IMR-90 (cell line): ENCODE measurements at regions not wholly inside any gene's neighbourhood (a gene's known extent, or its start where the extent isn't known, plus 50 kb on each side); places are given as distances from the start of the nearest gene placed in this dataset.

Experiments used
- ATAC-seq: fragments of 200-7000 bp; cut with Tn5 transposase; 2 replicates; pipeline ENCODE4 v1.9.1; 2020; ENCODE audit warnings: low read depth, mild to moderate bottlenecking, moderate library complexity
- BruUV-seq: library from RNA; stranded (reverse); fragments of 400-500 nt; replicated peaks from 2 replicates; lab custom pipeline; 2021; lab: Mats Ljungman, UMichigan
- CTCF ChIA-PET: fragments of 300-600 bp; formaldehyde crosslinking; extraction: SDS; loops from one replicate; lab custom pipeline; 2021; ENCODE audit warnings: antibody characterized with exemption; lab: Yijun Ruan, JAX
- POLR2A ChIA-PET: fragments of 300-600 bp; sonication (Branson Sonifier 250); formaldehyde crosslinking; loops from one replicate; lab custom pipeline; 2022; ENCODE audit warnings: antibody characterized with exemption; ENCODE audit not compliant: unreplicated experiment; lab: Charles Lee
- DNase-seq: peaks from one replicate; pipeline ENCODE4 v3.0.0; 2013
- H2AFZ ChIP-seq: replicated peaks from 2 replicates; pipeline ENCODE3; 2013; ENCODE audit warnings: low read length, mild to moderate bottlenecking; ENCODE audit not compliant: poor library complexity
- H2AK5ac ChIP-seq: 2 replicates; pipeline ENCODE4 v1.6.1; 2013; ENCODE audit warnings: low read depth, low read length, inconsistent platforms
- H2AK9ac ChIP-seq: replicated peaks from 2 replicates; pipeline ENCODE3; 2013; ENCODE audit warnings: mild to moderate bottlenecking, low read depth, low read length, moderate library complexity; ENCODE audit not compliant: poor library complexity
- H2BK120ac ChIP-seq: 2 replicates; pipeline ENCODE4 v1.6.1; 2013; ENCODE audit warnings: low read depth, low read length, inconsistent platforms
- H2BK15ac ChIP-seq: 3 replicates; pipeline ENCODE4 v1.6.1; 2013; ENCODE audit warnings: low read depth, low read length, inconsistent platforms
- H2BK20ac ChIP-seq: 2 replicates; pipeline ENCODE4 v1.6.1; 2013; ENCODE audit warnings: low read depth, mild to moderate bottlenecking, inconsistent platforms, low read length, moderate library complexity
- H2BK5ac ChIP-seq: 2 replicates; pipeline ENCODE4 v1.6.1; 2013; ENCODE audit warnings: mild to moderate bottlenecking, low read depth, low read length, inconsistent platforms; ENCODE audit not compliant: poor library complexity, severe bottlenecking
- H3K14ac ChIP-seq: replicated peaks from 2 replicates; pipeline ENCODE4 v1.6.1; 2013; ENCODE audit warnings: low read depth, low read length, inconsistent platforms
- H3K18ac ChIP-seq: 2 replicates; pipeline ENCODE4 v1.6.1; 2013; ENCODE audit warnings: low read depth, low read length, control low read depth
- H3K23ac ChIP-seq: 2 replicates; pipeline ENCODE4 v1.6.1; 2013; ENCODE audit warnings: low read depth, low read length, inconsistent platforms
- H3K27ac ChIP-seq: 2 replicates; pipeline ENCODE4 v1.5.1; 2013; ENCODE audit warnings: mild to moderate bottlenecking, control low read depth, low read length; ENCODE audit not compliant: insufficient read depth
- H3K27me3 ChIP-seq: 2 replicates; pipeline ENCODE4 v1.6.1; 2013; ENCODE audit warnings: low read length; ENCODE audit not compliant: control insufficient read depth, insufficient read depth
- H3K36me3 ChIP-seq: 2 replicates; pipeline ENCODE4 v1.6.1; 2013; ENCODE audit warnings: low read length, mixed read lengths; ENCODE audit not compliant: control insufficient read depth, insufficient read depth
- H3K4ac ChIP-seq: 2 replicates; pipeline ENCODE4 v1.6.1; 2013; ENCODE audit warnings: low read depth, low read length, inconsistent platforms
- H3K4me1 ChIP-seq: 2 replicates; pipeline ENCODE4 v1.6.1; 2013; ENCODE audit warnings: low read length, mixed read lengths; ENCODE audit not compliant: control insufficient read depth, insufficient read depth
- H3K4me2 ChIP-seq: 2 replicates; pipeline ENCODE4 v1.6.1; 2013; ENCODE audit warnings: low read depth, mild to moderate bottlenecking, control low read depth, low read length, moderate library complexity
- H3K4me3 ChIP-seq: 2 replicates; pipeline ENCODE4 v1.5.1; 2013; ENCODE audit warnings: low read depth, mild to moderate bottlenecking, control low read depth, low read length, moderate library complexity; ENCODE audit not compliant: insufficient read depth
- H3K56ac ChIP-seq: 2 replicates; pipeline ENCODE4 v1.6.1; 2013; ENCODE audit warnings: low read length, inconsistent platforms; ENCODE audit not compliant: insufficient read depth; ENCODE audit errors: extremely low read depth
- H3K79me1 ChIP-seq, 2 experiments: 2 replicates each; pipeline ENCODE4 v1.6.1; 2013; ENCODE audit warnings: low read length in 2 of 2, inconsistent platforms in 1 of 2, low read depth in 1 of 2
- H3K9ac ChIP-seq: 2 replicates; pipeline ENCODE4 v1.6.1; 2013; ENCODE audit warnings: low read depth, low read length, control low read depth
- H3K9me1 ChIP-seq: 2 replicates; pipeline ENCODE4 v1.6.1; 2013; ENCODE audit warnings: low read length, inconsistent platforms; ENCODE audit not compliant: insufficient read depth
- H3K9me3 ChIP-seq: 2 replicates; pipeline ENCODE4 v1.6.1; 2013; ENCODE audit warnings: low read length; ENCODE audit not compliant: control insufficient read depth, insufficient read depth
- H4K20me1 ChIP-seq: 2 replicates; pipeline ENCODE4 v1.6.1; 2013; ENCODE audit warnings: low read length, inconsistent platforms; ENCODE audit not compliant: insufficient read depth
- H4K5ac ChIP-seq: 2 replicates; pipeline ENCODE4 v1.6.1; 2013; ENCODE audit warnings: mild to moderate bottlenecking, low read depth, low read length, control low read depth
- H4K8ac ChIP-seq, 2 experiments: 2 replicates each; pipeline ENCODE4 v1.6.1; 2013; ENCODE audit warnings: low read depth in 2 of 2, low read length in 2 of 2, control low read depth in 1 of 2, inconsistent platforms in 1 of 2
- H4K91ac ChIP-seq: 2 replicates; pipeline ENCODE4 v1.6.1; 2013; ENCODE audit warnings: low read depth, low read length, inconsistent platforms; ENCODE audit not compliant: insufficient read depth
- BHLHE40 ChIP-seq: fragments of 150-350 bp; IDR thresholded peaks from 2 replicates; pipeline ENCODE4 v1.6.1; 2016; ENCODE audit warnings: mild to moderate bottlenecking, low read depth, low read length
- WGBS, 2 experiments: methylation state at CpG; one replicate each; pipeline versions ENCODE4 v1.1.5 to v1.1.7; 2013; ENCODE audit warnings: missing lambda C conversion rate in 2 of 2; ENCODE audit not compliant: insufficient read length in 1 of 2; ENCODE audit errors: extremely low coverage in 2 of 2; 5-methylcytosine and 5-hydroxymethylcytosine counted together
- dilution Hi-C: fragments of 300-500 bp; cut with HindIII; formaldehyde crosslinking; loops from one replicate; pipeline ENCODE4 v1.14.3; 2018; ENCODE audit warnings: low sequenced_read_pairs; ENCODE audit not compliant: unreplicated experiment
- in situ Hi-C: fragments of 300-500 bp; cut with MboI; formaldehyde crosslinking; loops from 3 replicates; pipeline ENCODE4 v1.14.3; 2019; ENCODE audit warnings: low sequenced_read_pairs, inconsistent platforms, mixed read lengths
- intact Hi-C: fragments of 100-400 bp; cut with micrococcal nuclease; formaldehyde crosslinking; loops from 2 replicates; pipeline ENCODE4 v1.10.0; 2022

DNA sequence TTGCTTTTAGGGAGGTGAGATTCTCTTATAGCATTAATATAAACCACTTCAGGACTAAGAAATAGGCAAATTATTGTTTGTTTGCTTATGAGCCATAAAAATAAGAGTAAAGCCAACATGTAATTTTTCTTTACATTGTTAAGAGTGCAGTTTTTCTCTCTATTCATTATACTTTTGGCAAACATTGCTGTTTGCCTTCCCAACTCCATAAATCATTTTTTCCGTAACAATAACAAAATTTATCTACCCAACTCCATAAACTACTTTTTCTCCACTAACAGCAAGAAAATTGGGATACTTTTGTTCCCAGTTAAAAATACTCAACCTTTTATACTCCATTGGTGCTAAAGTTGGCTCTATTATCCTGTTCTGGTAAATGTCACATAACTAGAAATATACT, 229.7 kb upstream of the GPRIN3 start:
- H2AK9ac ChIP-seq, result no peak overlapping the region
- WGBS, 2 experiments, result 100% methylated on average over 1 of the region's 1 CpG; no CpG with 5 or more reads in 1 of the 2 experiments
- H2BK120ac ChIP-seq, result no peak overlapping the region
- H2AK5ac ChIP-seq, result no peak overlapping the region
- DNase-seq, result no peak
- H3K27me3 ChIP-seq, result no peaks in the 10 kb centered on the region
- H4K5ac ChIP-seq, result no peak overlapping the region
- H3K18ac ChIP-seq, result no peak overlapping the region
- no peak for TF ChIP-seq BHLHE40
- CTCF ChIA-PET, result no interaction called here
- intact Hi-C loops (no loop called here), dilution Hi-C loops (no loop called here), in situ Hi-C loops (no loop called here)
- no peak overlapping the region for H3K27ac ChIP-seq
- no peak overlapping the region for H2BK20ac ChIP-seq
- no peaks in the 10 kb centered on the region for H4K20me1 ChIP-seq
- H3K4ac ChIP-seq, result no peak overlapping the region
- no peak overlapping the region for H2AFZ ChIP-seq
- no peaks in the 10 kb centered on the region for H3K9me3 ChIP-seq
- no peaks in the 10 kb centered on the region for H3K9me1 ChIP-seq
- no peaks in the 10 kb centered on the region for H3K36me3 ChIP-seq
- H4K8ac ChIP-seq, result no peak overlapping the region
- H3K14ac ChIP-seq, result no peak overlapping the region
- H3K23ac ChIP-seq, result no peak overlapping the region
- H3K79me1 ChIP-seq, result no peaks in the 10 kb centered on the region
- H3K4me2 ChIP-seq, result no peak overlapping the region
- no peak for ATAC-seq
- H3K56ac ChIP-seq, result no peak overlapping the region
- H3K9ac ChIP-seq, result no peak overlapping the region
- H4K91ac ChIP-seq, result no peak overlapping the region
- no peak overlapping the region for H3K4me3 ChIP-seq
- no peak overlapping the region for H2BK5ac ChIP-seq
- POLR2A ChIA-PET, result no interaction called here
- H2BK15ac ChIP-seq, result no peak overlapping the region
- BruUV-seq, result no TSS peak
- peaks cover 11% of the 10 kb centered on the region for H3K4me1 ChIP-seq
